GM23248 (cell line): ENCODE measurements at regions not wholly inside any gene's neighbourhood (a gene's known extent, or its start where the extent isn't known, plus 50 kb on each side); places are given as distances from the start of the nearest gene placed in this dataset.

Experiments
- DNase-seq: peaks from one replicate; pipeline ENCODE4 v3.0.0-alpha.2; 2015
- H2AFZ ChIP-seq: fragments of 200-600 bp; sonication (generic); 2 replicates; pipeline ENCODE4 v1.6.1; 2016; ENCODE audit warnings: antibody characterized with exemption
- H3F3A ChIP-seq: fragments of 200-600 bp; sonication (generic); 2 replicates; pipeline ENCODE4 v1.6.1; 2016; ENCODE audit warnings: mild to moderate bottlenecking, antibody characterized with exemption, mixed run types; ENCODE audit not compliant: insufficient read depth
- H3K27ac ChIP-seq: fragments of 200-600 bp; sonication (generic); 2 replicates; pipeline ENCODE4 v1.5.1; 2016; ENCODE audit warnings: mild to moderate bottlenecking
- H3K27me3 ChIP-seq: fragments of 200-600 bp; sonication (generic); replicated peaks from 2 replicates; pipeline ENCODE4 v1.6.1; 2016; ENCODE audit warnings: mild to moderate bottlenecking; ENCODE audit not compliant: insufficient read depth
- H3K36me3 ChIP-seq: fragments of 200-600 bp; sonication (generic); 2 replicates; pipeline ENCODE4 v1.6.1; 2016; ENCODE audit warnings: low read depth, mild to moderate bottlenecking
- H3K4me1 ChIP-seq: fragments of 200-600 bp; sonication (generic); 2 replicates; pipeline ENCODE4 v1.6.1; 2016; ENCODE audit warnings: mild to moderate bottlenecking; ENCODE audit not compliant: insufficient read depth
- H3K4me2 ChIP-seq: fragments of 200-600 bp; sonication (generic); one replicate; pipeline ENCODE4 v1.6.1; 2016; ENCODE audit warnings: mild to moderate bottlenecking; ENCODE audit not compliant: unreplicated experiment
- H3K4me3 ChIP-seq: fragments of 200-600 bp; sonication (generic); 2 replicates; pipeline ENCODE4 v1.5.1; 2016; ENCODE audit warnings: mild to moderate bottlenecking
- H3K79me2 ChIP-seq: fragments of 200-600 bp; sonication (generic); 2 replicates; pipeline ENCODE4 v1.6.1; 2016; ENCODE audit warnings: mild to moderate bottlenecking; ENCODE audit not compliant: insufficient read depth
- H3K9ac ChIP-seq: fragments of 200-600 bp; sonication (generic); 2 replicates; pipeline ENCODE4 v1.6.1; 2016; ENCODE audit warnings: mild to moderate bottlenecking
- H3K9me2 ChIP-seq: fragments of 200-600 bp; sonication (generic); 2 replicates; pipeline ENCODE4 v1.6.1; 2016; ENCODE audit warnings: mixed run types, mild to moderate bottlenecking, moderate library complexity; ENCODE audit not compliant: insufficient read depth
- H3K9me3 ChIP-seq: fragments of 200-600 bp; sonication (generic); one replicate; pipeline ENCODE4 v1.6.1; 2017; ENCODE audit warnings: low read depth
- H4K20me1 ChIP-seq: fragments of 200-600 bp; sonication (generic); 2 replicates; pipeline ENCODE4 v1.6.0; 2016; ENCODE audit not compliant: insufficient read depth
- EZH2 ChIP-seq: fragments of 200-600 bp; sonication (generic); IDR thresholded peaks from 2 replicates; pipeline ENCODE4 v1.6.1; 2018; ENCODE audit warnings: antibody characterized with exemption, mild to moderate bottlenecking; ENCODE audit not compliant: insufficient read depth, poor library complexity, severe bottlenecking
- EZH2phosphoT487 ChIP-seq: fragments of 200-600 bp; sonication (generic); IDR thresholded peaks from 2 replicates; pipeline ENCODE4 v1.6.1; 2018; ENCODE audit warnings: antibody characterized with exemption, moderate library complexity, mild to moderate bottlenecking, low read depth; ENCODE audit not compliant: insufficient read depth
- WGBS, 2 experiments: methylation state at CpG; one replicate each; pipeline ENCODE4 v1.1.6; 2015 to 2017; ENCODE audit warnings: low lambda C conversion rate in 2 of 2, low coverage in 1 of 2; ENCODE audit errors: missing lambda C conversion rate in 2 of 2; 5-methylcytosine and 5-hydroxymethylcytosine counted together
- in situ Hi-C: fragments of 300-500 bp; cut with MboI; formaldehyde crosslinking; loops from 2 replicates; pipeline ENCODE4 v1.15.0; 2020

- Histone ChIP-seq H4K20me1 (no peaks in the 10 kb centered on the region), H3K27ac (no peak overlapping the region), H3K79me2 (no peaks in the 10 kb centered on the region), H2AFZ (no peak overlapping the region), H3K4me2 (no peak overlapping the region), H3K9me2 (peaks cover 3% of the 10 kb centered on the region; the same call in 1 of the 2 replicates), H3K4me3 (no peak overlapping the region), H3K4me1 (no peaks in the 10 kb centered on the region), H3K36me3 (no peaks in the 10 kb centered on the region), H3K9ac (no peak overlapping the region), H3F3A (no peaks in the 10 kb centered on the region), H3K27me3 (no peaks in the 10 kb centered on the region; the same call in 1 of the 2 replicates), H3K9me3 (no peaks in the 10 kb centered on the region)
- in situ Hi-C loops: no loop called here
- DNase-seq: no peak
- WGBS, 2 experiments: 38 to 42% methylated on average over 3 of the region's 3 CpGs
- TF ChIP-seq EZH2phosphoT487 (no peak), EZH2 (no peak)
Observed at GRCh38 chr18:40058811-40059570, 1896.0 kb upstream of the PIK3C3 start.

- no peak overlapping the region for H2AFZ ChIP-seq
- H3K4me1 ChIP-seq: no peaks in the 10 kb centered on the region
- peaks cover 3% of the 10 kb centered on the region; the same call in 1 of the 2 replicates for H3K9me2 ChIP-seq
- H3K4me3 ChIP-seq: no peak overlapping the region
- peaks cover 2% of the 10 kb centered on the region; the same call in 1 of the 2 replicates for H3K27me3 ChIP-seq
- no peaks in the 10 kb centered on the region for H3K79me2 ChIP-seq
- no peak overlapping the region for H3K4me2 ChIP-seq
- H3K36me3 ChIP-seq: no peaks in the 10 kb centered on the region
- no peak for TF ChIP-seq EZH2
- no peak for TF ChIP-seq EZH2phosphoT487
- H3K9me3 ChIP-seq: no peaks in the 10 kb centered on the region
- in situ Hi-C loops: no loop called here
- H3K9ac ChIP-seq: no peak overlapping the region
- H3F3A ChIP-seq: no peaks in the 10 kb centered on the region
- H3K27ac ChIP-seq: no peak overlapping the region
- 3 to 4% methylated on average over 2 of the region's 2 CpGs for WGBS, 2 experiments
- DNase-seq: no peak
- H4K20me1 ChIP-seq: no peaks in the 10 kb centered on the region
Observed at GRCh38 chr18:40056079-40056692, 1898.8 kb upstream of the PIK3C3 start.

- H3K27me3 ChIP-seq: peaks cover 4% of the 10 kb centered on the region; the same call in 1 of the 2 replicates
- no peaks in the 10 kb centered on the region for H3K9me3 ChIP-seq
- 58 to 62% methylated on average over 5 of the region's 5 CpGs for WGBS, 2 experiments
- DNase-seq: no peak
- peaks cover 3% of the 10 kb centered on the region; the same call in 1 of the 2 replicates for H3K9me2 ChIP-seq
- no peaks in the 10 kb centered on the region for H3F3A ChIP-seq
- no peaks in the 10 kb centered on the region for H3K4me1 ChIP-seq
- in situ Hi-C loops: no loop called here
- no peaks in the 10 kb centered on the region for H3K79me2 ChIP-seq
- no peaks in the 10 kb centered on the region for H4K20me1 ChIP-seq
- H3K27ac ChIP-seq: no peak overlapping the region
- H3K4me2 ChIP-seq: no peak overlapping the region
- no peak overlapping the region for H2AFZ ChIP-seq
- no peak overlapping the region for H3K9ac ChIP-seq
- H3K36me3 ChIP-seq: no peaks in the 10 kb centered on the region
- TF ChIP-seq EZH2phosphoT487 (no peak), EZH2 (no peak)
- no peak overlapping the region for H3K4me3 ChIP-seq
Observed at GRCh38 chr18:40055262-40055661, 1899.8 kb upstream of the PIK3C3 start.

- no peak overlapping the region for H3K4me3 ChIP-seq
- no peak for TF ChIP-seq EZH2
- no peak for TF ChIP-seq EZH2phosphoT487
- H4K20me1 ChIP-seq: no peaks in the 10 kb centered on the region
- no peaks in the 10 kb centered on the region for H3K79me2 ChIP-seq
- no peak overlapping the region for H2AFZ ChIP-seq
- no peaks in the 10 kb centered on the region for H3K36me3 ChIP-seq
- H3K27me3 ChIP-seq: 0 out of 2 replicates have a peak, but pooled peaks cover 4% of the 10 kb centered on the region
- no peak overlapping the region for H3K9ac ChIP-seq
- H3K9me2 ChIP-seq: no peaks in the 10 kb centered on the region
- H3K9me3 ChIP-seq: no peaks in the 10 kb centered on the region
- no peaks in the 10 kb centered on the region for H3K4me1 ChIP-seq
- H3K27ac ChIP-seq: no peak overlapping the region
- 44 to 54% methylated on average over 5 of the region's 5 CpGs for WGBS, 2 experiments
- in situ Hi-C loops: no loop called here
- H3K4me2 ChIP-seq: no peak overlapping the region
- DNase-seq: no peak
- H3F3A ChIP-seq: no peaks in the 10 kb centered on the region
Observed at GRCh38 chr18:40049716-40050115, 1905.3 kb upstream of the PIK3C3 start.
